WERI-Rb-1 (cell line): ENCODE measurements at regions not wholly inside any gene's neighbourhood (a gene's known extent, or its start where the extent isn't known, plus 50 kb on each side); places are given as distances from the start of the nearest gene placed in this dataset.

Experiments
- DNase-seq: peaks from one replicate; pipeline ENCODE4 v3.0.0-alpha.2; 2020
- H3K27ac ChIP-seq: fragments of 250-450 bp; sonication (Bioruptor Pico); 2 replicates; pipeline ENCODE4 v1.5.1; 2020; ENCODE audit warnings: mild to moderate bottlenecking, moderate library complexity
- H3K27me3 ChIP-seq: fragments of 250-450 bp; sonication (Bioruptor Pico); 2 replicates; pipeline ENCODE4 v1.5.1; 2021; ENCODE audit warnings: mild to moderate bottlenecking, low read depth, moderate library complexity; ENCODE audit not compliant: insufficient read depth, severe bottlenecking
- H3K36me3 ChIP-seq: fragments of 250-450 bp; sonication (Bioruptor Pico); 2 replicates; pipeline ENCODE4 v1.5.1; 2020; ENCODE audit warnings: mild to moderate bottlenecking, moderate library complexity
- H3K4me3 ChIP-seq: 2 replicates; pipeline ENCODE4 v1.5.1; 2011; ENCODE audit warnings: low read depth, mild to moderate bottlenecking, control low read depth, low read length
- H3K9me3 ChIP-seq: fragments of 250-450 bp; sonication (Bioruptor Pico); 2 replicates; pipeline ENCODE4 v1.5.1; 2021; ENCODE audit warnings: mild to moderate bottlenecking, moderate library complexity; ENCODE audit not compliant: severe bottlenecking
- TF ChIP-seq, protein P1 (sequence below): IDR thresholded peaks from 2 replicates; pipeline ENCODE4 v1.5.1; 2011; ENCODE audit warnings: low read depth, mild to moderate bottlenecking, control low read depth, inconsistent platforms, low read length

DNA sequence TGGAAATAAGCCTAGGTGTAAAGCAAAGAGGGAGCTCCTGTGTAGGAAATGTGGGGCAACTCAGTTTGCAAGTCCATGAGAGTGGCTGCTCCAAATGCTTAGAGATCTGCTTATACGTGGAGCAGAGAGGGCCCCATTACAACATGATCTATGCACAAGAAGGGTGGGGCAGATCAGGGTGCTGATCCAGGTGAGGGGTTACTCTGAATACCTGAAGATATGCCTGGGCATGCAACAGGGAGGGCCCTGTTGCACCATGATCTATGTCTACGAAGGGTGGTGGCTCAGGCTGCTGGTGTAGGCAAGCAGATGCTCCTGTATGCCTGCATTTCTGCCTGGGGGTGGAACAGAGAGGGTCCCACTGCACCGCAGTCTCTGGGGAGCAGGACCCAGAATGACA, 1121.2 kb downstream of the RAPGEF2 start:
- TF ChIP-seq, protein P1, sequence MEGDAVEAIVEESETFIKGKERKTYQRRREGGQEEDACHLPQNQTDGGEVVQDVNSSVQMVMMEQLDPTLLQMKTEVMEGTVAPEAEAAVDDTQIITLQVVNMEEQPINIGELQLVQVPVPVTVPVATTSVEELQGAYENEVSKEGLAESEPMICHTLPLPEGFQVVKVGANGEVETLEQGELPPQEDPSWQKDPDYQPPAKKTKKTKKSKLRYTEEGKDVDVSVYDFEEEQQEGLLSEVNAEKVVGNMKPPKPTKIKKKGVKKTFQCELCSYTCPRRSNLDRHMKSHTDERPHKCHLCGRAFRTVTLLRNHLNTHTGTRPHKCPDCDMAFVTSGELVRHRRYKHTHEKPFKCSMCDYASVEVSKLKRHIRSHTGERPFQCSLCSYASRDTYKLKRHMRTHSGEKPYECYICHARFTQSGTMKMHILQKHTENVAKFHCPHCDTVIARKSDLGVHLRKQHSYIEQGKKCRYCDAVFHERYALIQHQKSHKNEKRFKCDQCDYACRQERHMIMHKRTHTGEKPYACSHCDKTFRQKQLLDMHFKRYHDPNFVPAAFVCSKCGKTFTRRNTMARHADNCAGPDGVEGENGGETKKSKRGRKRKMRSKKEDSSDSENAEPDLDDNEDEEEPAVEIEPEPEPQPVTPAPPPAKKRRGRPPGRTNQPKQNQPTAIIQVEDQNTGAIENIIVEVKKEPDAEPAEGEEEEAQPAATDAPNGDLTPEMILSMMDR: no peak
- Histone ChIP-seq H3K27ac (no peak overlapping the region), H3K9me3 (no peaks in the 10 kb centered on the region), H3K4me3 (no peak overlapping the region), H3K27me3 (no peaks in the 10 kb centered on the region), H3K36me3 (no peaks in the 10 kb centered on the region)
- no peak for DNase-seq

DNA sequence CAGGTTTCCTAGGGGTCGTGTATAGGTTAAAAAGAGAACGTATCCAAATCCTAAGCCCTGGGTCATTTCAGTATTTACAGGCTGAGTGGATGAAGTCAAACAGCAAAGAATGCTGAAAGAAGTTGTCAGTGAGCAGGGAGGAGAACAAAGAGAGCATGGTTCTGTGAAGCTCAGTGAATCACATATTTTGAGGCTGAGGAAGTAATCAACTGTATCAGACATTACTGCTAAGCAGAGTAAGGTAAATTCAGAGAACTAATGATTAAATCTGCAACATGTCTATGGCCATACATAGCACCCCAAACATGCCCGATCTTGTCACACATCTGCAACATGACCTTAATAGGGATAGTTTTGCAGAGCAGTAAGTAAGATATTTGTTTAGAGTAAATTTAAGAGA, 1130.3 kb downstream of the RAPGEF2 start:
- Histone ChIP-seq H3K4me3 (no peak overlapping the region), H3K27ac (no peak overlapping the region), H3K27me3 (no peaks in the 10 kb centered on the region), H3K36me3 (no peaks in the 10 kb centered on the region), H3K9me3 (no peaks in the 10 kb centered on the region)
- no peak for DNase-seq
- TF ChIP-seq, protein P1: no peak

DNA sequence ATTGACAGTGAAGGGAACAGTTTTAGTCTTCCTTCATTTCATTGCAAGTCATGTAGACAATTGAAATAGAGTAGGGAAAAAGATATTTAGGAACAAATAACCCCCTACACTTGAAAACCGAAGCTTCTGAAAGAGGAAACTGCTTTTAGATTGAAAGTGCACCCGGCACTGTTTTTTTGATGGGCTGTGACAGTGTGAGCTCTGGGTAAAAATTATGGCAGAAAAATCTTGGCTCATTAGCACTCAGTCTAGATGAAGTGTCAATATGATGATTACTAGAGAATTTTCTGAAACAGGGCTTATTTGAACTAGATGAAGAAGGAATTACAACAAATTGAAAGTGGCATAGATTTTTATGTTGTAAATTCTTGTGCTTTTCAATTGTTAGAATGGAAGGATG, 1132.4 kb downstream of the RAPGEF2 start:
- no peaks in the 10 kb centered on the region for H3K27me3 ChIP-seq
- no peak overlapping the region for H3K27ac ChIP-seq
- TF ChIP-seq, protein P1: no peak
- DNase-seq: no peak
- H3K36me3 ChIP-seq: no peaks in the 10 kb centered on the region
- H3K9me3 ChIP-seq: no peaks in the 10 kb centered on the region
- no peak overlapping the region for H3K4me3 ChIP-seq

GRCh38 chr4:160235771-160236170, 1132.9 kb downstream of the RAPGEF2 start:
- Histone ChIP-seq H3K36me3 (no peaks in the 10 kb centered on the region), H3K9me3 (no peaks in the 10 kb centered on the region), H3K27me3 (no peaks in the 10 kb centered on the region), H3K27ac (no peak overlapping the region), H3K4me3 (no peak overlapping the region)
- TF ChIP-seq, protein P1: no peak
- no peak for DNase-seq

- Histone ChIP-seq H3K27ac (no peak overlapping the region), H3K4me3 (no peak overlapping the region), H3K27me3 (no peaks in the 10 kb centered on the region), H3K36me3 (no peaks in the 10 kb centered on the region), H3K9me3 (no peaks in the 10 kb centered on the region)
- TF ChIP-seq, protein P1: no peak
- DNase-seq: no peak
Measured at GRCh38 chr4:160238790-160239189, 1135.9 kb downstream of the RAPGEF2 start.

GRCh38 chr4:160247091-160247656, 1144.3 kb downstream of the RAPGEF2 start:
- DNase-seq: no peak
- no peaks in the 10 kb centered on the region for H3K36me3 ChIP-seq
- H3K27ac ChIP-seq: no peak overlapping the region
- TF ChIP-seq, protein P1: no peak
- no peak overlapping the region for H3K4me3 ChIP-seq
- no peaks in the 10 kb centered on the region for H3K9me3 ChIP-seq
- H3K27me3 ChIP-seq: no peaks in the 10 kb centered on the region
